ENCODE measurements at regions not wholly inside any gene's neighbourhood (a gene's known extent, or its start where the extent isn't known, plus 50 kb on each side); places are given as distances from the start of the nearest gene placed in this dataset.

- Histone ChIP-seq H3K36me3 (ENCODE audit: insufficient read depth, low read length) (no peaks in the 10 kb centered on the region), H3K4me1 (ENCODE audit: insufficient read depth, low read length) (no peaks in the 10 kb centered on the region), H3K27me3 (ENCODE audit: insufficient read depth, low read length) (peaks cover 12% of the 10 kb centered on the region), H3K79me2 (ENCODE audit: insufficient read depth, low read length) (no peaks in the 10 kb centered on the region), H4K20me1 (ENCODE audit: insufficient read depth, low read length) (no peaks in the 10 kb centered on the region), H2AFZ (ENCODE audit: low read length) (no peak overlapping the region), H3K4me3 (ENCODE audit: insufficient read depth, low read length) (no peak overlapping the region), H3K27ac (ENCODE audit: low read depth, low read length) (no peak overlapping the region), H3K9me3 (ENCODE audit: low read depth, low read length) (peaks cover 6% of the 10 kb centered on the region), H3K4me2 (ENCODE audit: insufficient read depth, low read length) (no peak overlapping the region)
- DNase-seq (ENCODE audit: insufficient read length, low spot score, missing footprints) = no peak
- TF ChIP-seq CTCF (IDR thresholded peaks at IDR 0.05; ENCODE audit: extremely low read depth, low read depth, low read length) = no peak
Measured at GRCh38 chrX:45577361-45577760, 376.7 kb upstream of the DIPK2B start.

- peaks cover 11% of the 10 kb centered on the region for H3K27me3 ChIP-seq (ENCODE audit: insufficient read depth, low read length)
- H3K4me1 ChIP-seq (ENCODE audit: insufficient read depth, low read length) = no peaks in the 10 kb centered on the region
- no peaks in the 10 kb centered on the region for H4K20me1 ChIP-seq (ENCODE audit: insufficient read depth, low read length)
- H3K4me2 ChIP-seq (ENCODE audit: insufficient read depth, low read length) = no peak overlapping the region
- TF ChIP-seq CTCF (IDR thresholded peaks at IDR 0.05; ENCODE audit: extremely low read depth, low read depth, low read length) = no peak
- H3K79me2 ChIP-seq (ENCODE audit: insufficient read depth, low read length) = no peaks in the 10 kb centered on the region
- no peak overlapping the region for H3K27ac ChIP-seq (ENCODE audit: low read depth, low read length)
- no peaks in the 10 kb centered on the region for H3K9me3 ChIP-seq (ENCODE audit: low read depth, low read length)
- no peak overlapping the region for H3K4me3 ChIP-seq (ENCODE audit: insufficient read depth, low read length)
- no peak overlapping the region for H2AFZ ChIP-seq (ENCODE audit: low read length)
- no peaks in the 10 kb centered on the region for H3K36me3 ChIP-seq (ENCODE audit: insufficient read depth, low read length)
- DNase-seq (ENCODE audit: insufficient read length, low spot score, missing footprints) = no peak
Measured at GRCh38 chrX:45571453-45571852, 370.8 kb upstream of the DIPK2B start.

- Histone ChIP-seq H3K9me3 (ENCODE audit: low read depth, low read length) (no peaks in the 10 kb centered on the region), H3K79me2 (ENCODE audit: insufficient read depth, low read length) (no peaks in the 10 kb centered on the region), H3K4me2 (ENCODE audit: insufficient read depth, low read length) (no peak overlapping the region), H2AFZ (ENCODE audit: low read length) (no peak overlapping the region), H3K27me3 (ENCODE audit: insufficient read depth, low read length) (peaks cover 11% of the 10 kb centered on the region), H4K20me1 (ENCODE audit: insufficient read depth, low read length) (no peaks in the 10 kb centered on the region), H3K4me1 (ENCODE audit: insufficient read depth, low read length) (no peaks in the 10 kb centered on the region), H3K4me3 (ENCODE audit: insufficient read depth, low read length) (no peak overlapping the region), H3K27ac (ENCODE audit: low read depth, low read length) (no peak overlapping the region), H3K36me3 (ENCODE audit: insufficient read depth, low read length) (no peaks in the 10 kb centered on the region)
- DNase-seq (ENCODE audit: insufficient read length, low spot score, missing footprints) = no peak
- TF ChIP-seq CTCF (IDR thresholded peaks at IDR 0.05; ENCODE audit: extremely low read depth, low read depth, low read length) = no peak
Measured at GRCh38 chrX:45566456-45566855, 365.8 kb upstream of the DIPK2B start.

GRCh38 chrX:45557387-45557786 is 356.7 kb upstream of the DIPK2B start:
- H4K20me1 ChIP-seq (ENCODE audit: insufficient read depth, low read length) = no peaks in the 10 kb centered on the region
- no peaks in the 10 kb centered on the region for H3K79me2 ChIP-seq (ENCODE audit: insufficient read depth, low read length)
- H3K36me3 ChIP-seq (ENCODE audit: insufficient read depth, low read length) = no peaks in the 10 kb centered on the region
- H3K4me1 ChIP-seq (ENCODE audit: insufficient read depth, low read length) = no peaks in the 10 kb centered on the region
- H3K27ac ChIP-seq (ENCODE audit: low read depth, low read length) = no peak overlapping the region
- no peak overlapping the region for H3K4me2 ChIP-seq (ENCODE audit: insufficient read depth, low read length)
- no peaks in the 10 kb centered on the region for H3K9me3 ChIP-seq (ENCODE audit: low read depth, low read length)
- TF ChIP-seq CTCF (IDR thresholded peaks at IDR 0.05; ENCODE audit: extremely low read depth, low read depth, low read length) = no peak
- H2AFZ ChIP-seq (ENCODE audit: low read length) = no peak overlapping the region
- no peak overlapping the region for H3K4me3 ChIP-seq (ENCODE audit: insufficient read depth, low read length)
- DNase-seq (ENCODE audit: insufficient read length, low spot score, missing footprints) = no peak
- peaks cover 24% of the 10 kb centered on the region for H3K27me3 ChIP-seq (ENCODE audit: insufficient read depth, low read length)
